ENCODE measurements at regions not wholly inside any gene's neighbourhood (a gene's known extent, or its start where the extent isn't known, plus 50 kb on each side); places are given as distances from the start of the nearest gene placed in this dataset.

DNA sequence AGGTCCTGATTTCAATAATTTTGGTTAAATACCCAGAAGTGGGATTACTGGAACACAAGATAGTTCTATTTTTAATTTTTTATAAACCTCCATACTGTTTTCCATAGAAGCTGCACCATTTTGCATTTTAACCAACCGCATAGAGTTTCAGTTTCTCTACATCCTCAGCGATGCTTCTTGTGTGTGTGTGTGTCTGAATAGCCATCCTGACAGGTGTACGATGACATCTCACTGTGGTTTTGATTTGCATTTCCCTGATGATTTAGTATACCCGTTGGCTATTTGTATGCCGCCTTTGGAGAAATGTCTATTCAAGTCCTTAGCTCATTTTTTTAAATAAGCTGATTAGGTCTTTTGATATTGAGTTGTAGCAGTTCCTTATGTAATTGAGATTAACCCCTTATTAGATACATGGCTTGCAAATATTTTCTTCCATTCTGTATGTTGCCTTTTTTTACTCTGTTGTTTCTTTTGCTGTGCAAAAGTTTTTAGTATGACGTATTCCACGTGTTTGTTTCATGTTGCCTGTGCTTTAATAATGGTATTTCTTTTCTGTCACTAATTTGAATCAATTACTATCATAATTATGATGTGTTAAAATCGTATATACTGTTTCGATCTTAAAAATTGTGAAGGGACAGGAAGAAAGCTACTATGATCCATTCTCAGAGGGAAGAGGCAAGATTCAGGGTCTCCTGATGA lies 227.2 kb upstream of the MON1B start:
- Mint-ChIP-seq H3K9me3 (peaks cover under 1% of the 10 kb centered on the region), H3K27ac (no peak overlapping the region), H3K36me3 (ENCODE audit: low read depth) (no peaks in the 10 kb centered on the region), H3K4me3 (no peak overlapping the region), H3K27me3 (ENCODE audit: insufficient read depth) (peaks cover 4% of the 10 kb centered on the region), H3K4me1 (no peaks in the 10 kb centered on the region)
- no peak overlapping the region for H3K27ac ChIP-seq (ENCODE audit: low read depth, low read length)
- H3K27me3 ChIP-seq (ENCODE audit: control insufficient read depth, insufficient read depth, low read length, poor library complexity, severe bottlenecking), result no peaks in the 10 kb centered on the region
- H3K4me3 ChIP-seq (ENCODE audit: low read length), result no peak overlapping the region
- WGBS, 2 experiments (ENCODE audit: insufficient coverage in 1 of 2, insufficient read length in 1 of 2), result 88 to 93% methylated on average over 2 to 7 of the region's 9 CpGs
- DNase-seq, result no peak
- H3K9me3 ChIP-seq (ENCODE audit: control insufficient read depth, low read length), result no peaks in the 10 kb centered on the region
- H3K4me1 ChIP-seq (ENCODE audit: control insufficient read depth, insufficient read depth, low read length), result no peaks in the 10 kb centered on the region
- no peaks in the 10 kb centered on the region for H3K36me3 ChIP-seq (ENCODE audit: control insufficient read depth, insufficient read depth, low read length)
- TF ChIP-seq, protein P1, sequence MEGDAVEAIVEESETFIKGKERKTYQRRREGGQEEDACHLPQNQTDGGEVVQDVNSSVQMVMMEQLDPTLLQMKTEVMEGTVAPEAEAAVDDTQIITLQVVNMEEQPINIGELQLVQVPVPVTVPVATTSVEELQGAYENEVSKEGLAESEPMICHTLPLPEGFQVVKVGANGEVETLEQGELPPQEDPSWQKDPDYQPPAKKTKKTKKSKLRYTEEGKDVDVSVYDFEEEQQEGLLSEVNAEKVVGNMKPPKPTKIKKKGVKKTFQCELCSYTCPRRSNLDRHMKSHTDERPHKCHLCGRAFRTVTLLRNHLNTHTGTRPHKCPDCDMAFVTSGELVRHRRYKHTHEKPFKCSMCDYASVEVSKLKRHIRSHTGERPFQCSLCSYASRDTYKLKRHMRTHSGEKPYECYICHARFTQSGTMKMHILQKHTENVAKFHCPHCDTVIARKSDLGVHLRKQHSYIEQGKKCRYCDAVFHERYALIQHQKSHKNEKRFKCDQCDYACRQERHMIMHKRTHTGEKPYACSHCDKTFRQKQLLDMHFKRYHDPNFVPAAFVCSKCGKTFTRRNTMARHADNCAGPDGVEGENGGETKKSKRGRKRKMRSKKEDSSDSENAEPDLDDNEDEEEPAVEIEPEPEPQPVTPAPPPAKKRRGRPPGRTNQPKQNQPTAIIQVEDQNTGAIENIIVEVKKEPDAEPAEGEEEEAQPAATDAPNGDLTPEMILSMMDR (conservative IDR thresholded peaks at IDR 0.05), result no peak
- H3K9ac ChIP-seq (ENCODE audit: extremely low read depth, low read length, poor library complexity, severe bottlenecking), result no peak overlapping the region

DNA sequence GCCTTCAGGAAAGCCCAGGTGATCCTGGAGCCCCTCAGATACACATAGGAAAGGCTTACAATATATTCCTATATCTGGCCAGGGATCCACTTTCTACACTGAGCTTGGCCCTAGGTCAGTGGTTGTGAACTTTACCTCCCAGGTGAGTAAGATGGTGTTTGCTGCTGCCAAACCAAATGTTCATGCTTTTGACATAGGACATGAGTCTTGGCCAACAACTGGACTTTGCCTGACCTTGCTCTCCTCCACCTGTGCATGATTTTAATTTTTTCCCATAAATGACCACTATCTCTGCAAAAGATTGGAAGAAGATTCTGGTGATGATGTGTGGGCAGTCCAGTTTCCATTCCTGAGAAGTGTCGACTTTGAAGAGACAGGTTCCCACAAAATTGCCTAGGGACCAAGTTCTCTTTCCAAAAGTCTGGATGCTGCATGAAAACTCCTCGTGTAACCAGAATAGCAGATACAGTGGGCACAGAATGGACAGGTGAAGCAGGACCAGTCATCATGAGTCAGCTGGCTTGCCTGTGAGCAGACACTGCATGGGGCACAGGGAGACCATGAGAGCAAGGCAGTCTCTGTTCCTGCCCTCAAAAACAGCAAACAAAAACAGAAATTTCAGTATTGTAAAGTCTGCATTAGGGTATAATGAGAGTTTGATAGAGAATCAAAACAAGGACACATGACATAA lies 226.4 kb upstream of the MON1B start:
- H3K4me1 Mint-ChIP-seq, result no peaks in the 10 kb centered on the region
- TF ChIP-seq, protein P1 (conservative IDR thresholded peaks at IDR 0.05), result no peak

DNA sequence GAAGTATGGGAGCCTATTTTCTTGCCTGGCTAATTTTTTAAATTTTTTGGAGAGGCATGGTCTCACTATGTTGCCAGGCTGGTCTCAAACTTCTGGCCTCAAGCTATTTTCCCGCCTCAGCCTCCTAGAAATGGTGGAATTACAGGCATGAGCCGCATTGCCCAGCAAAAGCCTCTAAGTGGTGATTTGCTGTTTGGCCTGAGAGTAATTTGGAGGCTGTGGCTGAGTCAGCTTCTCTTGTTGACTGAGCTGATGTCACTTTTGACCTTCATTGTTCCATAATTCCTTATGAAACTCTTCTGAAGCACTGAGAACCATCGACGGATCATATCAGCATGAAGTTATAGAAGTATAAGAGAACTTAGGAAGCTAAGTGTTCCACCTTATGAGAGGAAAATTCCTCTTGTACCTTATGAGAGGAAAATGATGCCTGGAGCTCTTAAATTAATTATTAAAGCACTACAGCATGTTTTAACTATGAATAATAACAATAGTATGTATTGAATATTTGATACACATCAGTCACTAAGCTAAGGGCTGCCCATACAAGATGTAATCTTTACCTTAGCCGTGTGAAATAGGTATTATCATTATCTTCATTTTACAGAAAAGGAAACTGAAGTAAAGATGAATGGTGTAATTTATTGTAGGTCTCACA lies 220.8 kb upstream of the MON1B start:
- Histone ChIP-seq H3K27ac (ENCODE audit: low read depth, low read length) (no peak overlapping the region), H3K36me3 (ENCODE audit: control insufficient read depth, insufficient read depth, low read length) (no peaks in the 10 kb centered on the region), H3K4me3 (ENCODE audit: low read length) (no peak overlapping the region), H3K4me1 (ENCODE audit: control insufficient read depth, insufficient read depth, low read length) (no peaks in the 10 kb centered on the region), H3K9me3 (ENCODE audit: control insufficient read depth, low read length) (no peaks in the 10 kb centered on the region), H3K9ac (ENCODE audit: extremely low read depth, low read length, poor library complexity, severe bottlenecking) (no peak overlapping the region), H3K27me3 (ENCODE audit: control insufficient read depth, insufficient read depth, low read length, poor library complexity, severe bottlenecking) (no peaks in the 10 kb centered on the region)
- DNase-seq, result no peak
- Mint-ChIP-seq H3K27me3 (ENCODE audit: insufficient read depth) (no peaks in the 10 kb centered on the region), H3K36me3 (ENCODE audit: low read depth) (no peaks in the 10 kb centered on the region), H3K9me3 (no peaks in the 10 kb centered on the region), H3K4me1 (no peaks in the 10 kb centered on the region), H3K27ac (no peak overlapping the region), H3K4me3 (no peak overlapping the region)
- WGBS, 2 experiments (ENCODE audit: insufficient coverage in 1 of 2, insufficient read length in 1 of 2), result 96 to 100% methylated on average over 1 to 4 of the region's 5 CpGs
- TF ChIP-seq, protein P1 (conservative IDR thresholded peaks at IDR 0.05), result no peak

More for the DNA sequence above, 226.4 kb upstream of the MON1B start:
- Histone ChIP-seq H3K4me1 (ENCODE audit: control insufficient read depth, insufficient read depth, low read length) (no peaks in the 10 kb centered on the region), H3K4me3 (ENCODE audit: low read length) (no peak overlapping the region), H3K27ac (ENCODE audit: low read depth, low read length) (no peak overlapping the region), H3K27me3 (ENCODE audit: control insufficient read depth, insufficient read depth, low read length, poor library complexity, severe bottlenecking) (no peaks in the 10 kb centered on the region), H3K9ac (ENCODE audit: extremely low read depth, low read length, poor library complexity, severe bottlenecking) (no peak overlapping the region), H3K9me3 (ENCODE audit: control insufficient read depth, low read length) (no peaks in the 10 kb centered on the region), H3K36me3 (ENCODE audit: control insufficient read depth, insufficient read depth, low read length) (no peaks in the 10 kb centered on the region)
- no peaks in the 10 kb centered on the region for H3K9me3 Mint-ChIP-seq
- H3K27me3 Mint-ChIP-seq (ENCODE audit: insufficient read depth), result peaks cover 4% of the 10 kb centered on the region
- no peak for DNase-seq
- no peak overlapping the region for H3K4me3 Mint-ChIP-seq
- 89 to 91% methylated on average over 2 of the region's 2 CpGs for WGBS, 2 experiments (ENCODE audit: insufficient coverage in 1 of 2, insufficient read length in 1 of 2)
- no peaks in the 10 kb centered on the region for H3K36me3 Mint-ChIP-seq (ENCODE audit: low read depth)
- H3K27ac Mint-ChIP-seq, result no peak overlapping the region
